Suprapubic skin (tissue), 4 donors: ENCODE measurements at regions not wholly inside any gene's neighbourhood (a gene's known extent, or its start where the extent isn't known, plus 50 kb on each side); places are given as distances from the start of the nearest gene placed in this dataset.

Source experiments
- CTCF ChIP-seq, 2 donors: fragments of 200-600 bp in 1 of 2; fragments of 450-650 bp in 1 of 2; sonication (generic) in 1 of 2; IDR thresholded peaks; one replicate each; pipeline ENCODE4 v1.5.1; 2016 to 2019; ENCODE audit warnings: antibody characterized with exemption in 2 of 2, mild to moderate bottlenecking in 1 of 2, moderate library complexity in 1 of 2
- EP300 ChIP-seq: sonication (generic); formaldehyde crosslinking; IDR thresholded peaks from one replicate; pipeline ENCODE4 v1.6.1; 2017; ENCODE audit warnings: antibody characterized with exemption
- POLR2A ChIP-seq, 2 donors: fragments of 450-650 bp; IDR thresholded peaks; one replicate each; pipeline ENCODE4 v1.6.1; 2017; ENCODE audit warnings: antibody characterized with exemption in 2 of 2, mild to moderate bottlenecking in 2 of 2, moderate library complexity in 2 of 2
- POLR2AphosphoS5 ChIP-seq, 3 donors: sonication (generic); formaldehyde crosslinking; IDR thresholded peaks; one replicate each; pipeline ENCODE4 v1.6.1; 2017; ENCODE audit warnings: antibody characterized with exemption in 3 of 3

GRCh38 chr13:53324656-53325055 is 296.0 kb downstream of the OLFM4 start:
- TF ChIP-seq CTCF (IDR thresholded peaks at IDR 0.05) (no peak), POLR2A (IDR thresholded peaks at IDR 0.05) (no peak), POLR2AphosphoS5 (IDR thresholded peaks at IDR 0.05) (no peak), EP300 (no peak)
